GM04503 (cell line): ENCODE measurements at regions not wholly inside any gene's neighbourhood (a gene's known extent, or its start where the extent isn't known, plus 50 kb on each side); places are given as distances from the start of the nearest gene placed in this dataset.
"Not testable (repeated sequence)": the region's sequence is repeated elsewhere in the genome, so short reads cannot be mapped to it uniquely, and the experiment has no call there.

Source experiments
- DNase-seq: peaks from one replicate; pipeline ENCODE4 v3.0.0-alpha.2; 2012; ENCODE audit warnings: low read depth

GRCh38 chr12:87679251-87679650 lies 349.9 kb downstream of the C12orf50 start:
- DNase-seq: no peak

DNA sequence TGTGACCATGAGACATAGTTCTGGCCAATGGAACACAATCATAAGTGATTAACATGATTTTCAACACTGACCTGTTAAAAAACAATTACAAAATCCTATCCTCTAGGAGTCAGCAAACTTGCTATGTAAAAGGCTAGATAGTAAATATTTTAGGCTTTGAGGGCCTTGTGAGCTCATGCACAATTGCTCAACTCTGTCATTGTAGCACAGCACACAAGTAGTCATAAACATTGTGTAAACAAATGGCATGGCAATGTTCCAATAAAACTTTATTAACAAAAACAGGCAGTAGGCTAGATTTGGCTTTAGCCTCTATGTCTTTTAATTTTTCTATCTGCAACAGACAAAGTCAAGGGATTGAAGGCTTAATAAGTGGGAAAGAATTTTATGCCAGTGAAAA lies 350.7 kb downstream of the C12orf50 start:
- no peak for DNase-seq

- no peak for DNase-seq
Measured at GRCh38 chr12:87676731-87677130, 352.5 kb downstream of the C12orf50 start.

GRCh38 chr12:87671757-87672156 lies 357.4 kb downstream of the C12orf50 start:
- DNase-seq: no peak

DNA sequence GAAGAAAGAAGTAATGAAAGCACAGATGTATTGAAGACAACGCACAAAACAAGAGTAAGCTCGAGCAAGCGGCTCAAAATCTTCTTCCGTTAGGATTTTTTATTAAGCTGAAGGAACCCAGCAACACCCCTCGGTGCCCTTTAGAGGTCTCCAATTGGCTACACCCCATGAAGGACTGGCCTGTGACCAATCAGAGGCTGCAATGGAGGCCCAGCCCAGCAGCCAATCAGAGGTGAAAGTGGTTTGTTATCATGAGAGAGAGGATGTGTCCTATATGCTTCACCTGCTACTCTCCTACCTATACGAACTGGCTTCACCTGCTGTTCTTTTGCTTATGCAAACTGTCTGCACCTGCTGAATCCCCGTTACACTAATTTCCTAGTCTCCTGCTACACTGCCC lies 358.8 kb downstream of the C12orf50 start:
- no peak for DNase-seq

GRCh38 chr12:87667378-87667777 lies 361.8 kb downstream of the C12orf50 start:
- DNase-seq: no peak

- DNase-seq: no peak
Measured at GRCh38 chr12:87661786-87662377, 367.3 kb downstream of the C12orf50 start.

GRCh38 chr12:87660987-87661774 lies 368.0 kb downstream of the C12orf50 start:
- DNase-seq: no peak

DNA sequence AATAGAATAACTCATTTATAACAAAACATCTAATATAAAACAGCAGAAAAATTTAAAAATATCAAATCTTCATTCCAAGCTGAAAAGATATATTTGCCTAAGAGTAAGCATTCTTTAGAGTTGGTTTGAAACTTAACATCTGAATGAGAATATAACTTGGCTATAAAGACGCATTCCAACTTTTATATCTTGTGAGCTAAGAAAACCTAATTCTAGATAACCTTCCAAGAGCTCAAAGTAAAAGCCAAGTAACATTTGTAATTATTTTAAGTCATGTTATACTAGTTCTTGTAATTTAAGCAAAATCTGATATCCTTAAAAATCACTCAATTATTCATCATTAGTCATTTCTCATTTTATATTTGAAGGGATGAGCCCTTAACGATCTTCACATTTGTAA lies 368.9 kb downstream of the C12orf50 start:
- no peak for DNase-seq

GRCh38 chr12:87656311-87656710 lies 372.9 kb downstream of the C12orf50 start:
- no peak for DNase-seq

DNA sequence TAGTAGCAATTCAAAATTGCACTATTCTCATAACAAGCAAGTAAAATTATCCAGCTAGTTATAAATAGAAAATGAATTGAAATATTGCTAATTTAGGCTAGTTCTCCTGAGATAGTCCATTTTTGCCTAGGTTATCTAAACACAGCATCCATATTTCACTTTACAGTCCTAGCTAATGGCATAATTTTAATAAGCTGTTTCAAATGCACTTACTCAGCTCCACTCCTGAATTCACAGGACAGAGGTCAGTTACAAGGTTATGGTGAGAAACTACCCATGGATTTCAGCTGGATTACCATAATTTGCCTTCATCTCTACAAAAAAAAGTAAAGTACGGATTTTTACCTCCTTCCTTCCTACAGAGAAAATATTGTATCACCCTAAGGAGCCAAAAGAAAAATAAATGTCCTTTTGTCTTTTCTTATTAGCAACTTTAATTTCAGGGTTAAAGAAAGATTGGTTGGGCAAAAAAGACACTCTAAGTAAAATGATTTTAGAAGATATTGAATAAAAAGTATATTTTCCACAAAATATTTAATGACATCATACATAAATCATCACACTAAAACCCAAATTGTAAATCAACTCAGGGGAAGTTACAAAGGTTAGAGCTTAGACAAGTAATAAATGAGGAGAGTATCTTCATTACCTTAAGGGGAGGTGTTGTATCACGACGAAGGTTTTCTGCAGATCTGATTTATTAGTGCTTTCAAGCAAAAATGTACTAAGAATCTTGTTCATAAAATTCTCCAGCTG lies 377.4 kb downstream of the C12orf50 start:
- DNase-seq: no peak

GRCh38 chr12:87642245-87642644 lies 387.0 kb downstream of the C12orf50 start:
- no peak for DNase-seq

- DNase-seq: no peak
Measured at GRCh38 chr12:87618199-87618598, 411.0 kb downstream of the C12orf50 start.

GRCh38 chr12:87612996-87613395 lies 416.2 kb downstream of the C12orf50 start:
- DNase-seq: no peak

- DNase-seq: no peak
Measured at GRCh38 chr12:87608321-87608720, 420.9 kb downstream of the C12orf50 start.

GRCh38 chr12:87603727-87604126 lies 425.5 kb downstream of the C12orf50 start:
- no peak for DNase-seq

GRCh38 chr12:87599459-87599858 lies 429.7 kb downstream of the C12orf50 start:
- DNase-seq: no peak

- no peak for DNase-seq
Measured at GRCh38 chr12:87597114-87597513, 432.1 kb downstream of the C12orf50 start.

DNA sequence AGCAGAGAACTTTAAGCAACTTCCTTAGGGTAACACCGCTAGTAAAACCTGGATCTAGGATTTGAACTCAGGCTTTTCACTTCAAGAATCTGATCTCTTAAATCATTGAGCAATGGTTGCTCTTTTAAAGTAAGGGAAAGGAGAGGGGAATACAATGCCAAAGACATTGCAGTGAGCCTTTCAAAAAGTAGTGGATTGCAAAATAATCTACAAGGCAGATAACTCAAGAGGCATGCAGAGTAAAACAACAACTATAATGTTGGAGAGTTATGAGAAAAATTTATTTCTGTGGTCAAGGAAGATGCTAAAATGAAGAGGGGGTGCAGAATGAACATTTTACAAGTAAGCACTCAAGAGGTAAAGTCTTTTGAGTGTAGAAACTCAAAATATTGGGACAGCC lies 432.6 kb downstream of the C12orf50 start:
- DNase-seq: no peak

- DNase-seq: no peak
Measured at GRCh38 chr12:87596134-87596533, 433.1 kb downstream of the C12orf50 start.

GRCh38 chr12:87585882-87586557 lies 443.2 kb downstream of the C12orf50 start:
- no peak for DNase-seq

GRCh38 chr12:87579091-87579490 lies 450.1 kb downstream of the C12orf50 start:
- DNase-seq: not testable (repeated sequence)

DNA sequence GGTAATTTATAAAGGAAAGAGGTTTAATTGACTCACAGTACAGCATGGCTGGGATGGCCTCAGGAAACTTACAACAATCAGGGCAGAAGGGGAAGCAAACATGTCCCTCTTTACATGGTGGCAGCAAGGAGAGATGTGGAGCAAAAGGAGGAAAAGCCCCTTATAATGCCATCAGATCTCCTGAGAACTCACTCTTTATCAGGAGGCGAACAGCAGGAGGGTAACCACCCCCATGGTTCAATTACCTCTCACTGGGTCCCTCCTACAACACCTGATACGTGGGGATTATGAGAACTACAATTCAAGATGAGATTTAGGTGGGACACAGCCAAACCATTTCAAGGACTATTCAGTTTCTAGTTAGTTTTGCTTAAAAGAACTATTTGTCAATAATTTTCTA lies 453.3 kb downstream of the C12orf50 start:
- no peak for DNase-seq
